ENCODE measurements at regions not wholly inside any gene's neighbourhood (a gene's known extent, or its start where the extent isn't known, plus 50 kb on each side); places are given as distances from the start of the nearest gene placed in this dataset.

- no peak overlapping the region for H3K27ac ChIP-seq (ENCODE audit: low read length)
- no peaks in the 10 kb centered on the region for H3K4me1 ChIP-seq (ENCODE audit: control insufficient read depth, low read depth, low read length)
- no peaks in the 10 kb centered on the region for H3K9me3 ChIP-seq (ENCODE audit: control insufficient read depth, low read depth, low read length)
- H3K36me3 ChIP-seq (ENCODE audit: control insufficient read depth, low read depth, low read length), result no peaks in the 10 kb centered on the region
- H3K4me3 ChIP-seq (ENCODE audit: low read length), result no peak overlapping the region
- no peak overlapping the region for H3K9ac ChIP-seq (ENCODE audit: low read length)
- H3K27me3 ChIP-seq (ENCODE audit: control insufficient read depth, insufficient read depth, low read length), result no peaks in the 10 kb centered on the region
Measured at GRCh38 chr1:4516596-4516995, 137.8 kb upstream of the AJAP1 start.

- Histone ChIP-seq H3K27ac (ENCODE audit: low read length) (no peak overlapping the region), H3K9me3 (ENCODE audit: control insufficient read depth, low read depth, low read length) (no peaks in the 10 kb centered on the region), H3K27me3 (ENCODE audit: control insufficient read depth, insufficient read depth, low read length) (no peaks in the 10 kb centered on the region), H3K9ac (ENCODE audit: low read length) (no peak overlapping the region), H3K4me1 (ENCODE audit: control insufficient read depth, low read depth, low read length) (no peaks in the 10 kb centered on the region), H3K4me3 (ENCODE audit: low read length) (no peak overlapping the region), H3K36me3 (ENCODE audit: control insufficient read depth, low read depth, low read length) (no peaks in the 10 kb centered on the region)
Measured at GRCh38 chr1:4517186-4517954, 137.0 kb upstream of the AJAP1 start.

- Histone ChIP-seq H3K27ac (ENCODE audit: low read length) (no peak overlapping the region), H3K36me3 (ENCODE audit: control insufficient read depth, low read depth, low read length) (no peaks in the 10 kb centered on the region), H3K9ac (ENCODE audit: low read length) (no peak overlapping the region), H3K27me3 (ENCODE audit: control insufficient read depth, insufficient read depth, low read length) (no peaks in the 10 kb centered on the region), H3K4me3 (ENCODE audit: low read length) (no peak overlapping the region), H3K4me1 (ENCODE audit: control insufficient read depth, low read depth, low read length) (no peaks in the 10 kb centered on the region), H3K9me3 (ENCODE audit: control insufficient read depth, low read depth, low read length) (no peaks in the 10 kb centered on the region)
Measured at GRCh38 chr1:4518621-4519020, 135.8 kb upstream of the AJAP1 start.

GRCh38 chr1:4519954-4520353 is 134.5 kb upstream of the AJAP1 start:
- Histone ChIP-seq H3K4me1 (ENCODE audit: control insufficient read depth, low read depth, low read length) (no peaks in the 10 kb centered on the region), H3K36me3 (ENCODE audit: control insufficient read depth, low read depth, low read length) (no peaks in the 10 kb centered on the region), H3K9ac (ENCODE audit: low read length) (no peak overlapping the region), H3K4me3 (ENCODE audit: low read length) (no peak overlapping the region), H3K27me3 (ENCODE audit: control insufficient read depth, insufficient read depth, low read length) (no peaks in the 10 kb centered on the region), H3K9me3 (ENCODE audit: control insufficient read depth, low read depth, low read length) (no peaks in the 10 kb centered on the region), H3K27ac (ENCODE audit: low read length) (no peak overlapping the region)

- Histone ChIP-seq H3K9me3 (ENCODE audit: control insufficient read depth, low read depth, low read length) (no peaks in the 10 kb centered on the region), H3K27me3 (ENCODE audit: control insufficient read depth, insufficient read depth, low read length) (no peaks in the 10 kb centered on the region), H3K27ac (ENCODE audit: low read length) (no peak overlapping the region)
Measured at GRCh38 chr1:4523551-4523950, 130.9 kb upstream of the AJAP1 start.

GRCh38 chr1:4526747-4527146 is 127.7 kb upstream of the AJAP1 start:
- peaks cover 10% of the 10 kb centered on the region for H3K4me1 ChIP-seq (ENCODE audit: control insufficient read depth, low read depth, low read length)
- no peaks in the 10 kb centered on the region for H3K27me3 ChIP-seq (ENCODE audit: control insufficient read depth, insufficient read depth, low read length)
- H3K9me3 ChIP-seq (ENCODE audit: control insufficient read depth, low read depth, low read length), result no peaks in the 10 kb centered on the region
- H3K4me3 ChIP-seq (ENCODE audit: low read length), result no peak overlapping the region
- no peaks in the 10 kb centered on the region for H3K36me3 ChIP-seq (ENCODE audit: control insufficient read depth, low read depth, low read length)
- H3K9ac ChIP-seq (ENCODE audit: low read length), result no peak overlapping the region
- no peak overlapping the region for H3K27ac ChIP-seq (ENCODE audit: low read length)

More at GRCh38 chr1:4523551-4523950, 130.9 kb upstream of the AJAP1 start:
- Histone ChIP-seq H3K36me3 (ENCODE audit: control insufficient read depth, low read depth, low read length) (no peaks in the 10 kb centered on the region), H3K9ac (ENCODE audit: low read length) (no peak overlapping the region), H3K4me3 (ENCODE audit: low read length) (no peak overlapping the region), H3K4me1 (ENCODE audit: control insufficient read depth, low read depth, low read length) (no peaks in the 10 kb centered on the region)

GRCh38 chr1:4527819-4528218 is 126.6 kb upstream of the AJAP1 start:
- H3K9me3 ChIP-seq (ENCODE audit: control insufficient read depth, low read depth, low read length), result no peaks in the 10 kb centered on the region
- H3K4me3 ChIP-seq (ENCODE audit: low read length), result no peak overlapping the region
- no peaks in the 10 kb centered on the region for H3K36me3 ChIP-seq (ENCODE audit: control insufficient read depth, low read depth, low read length)
- H3K27ac ChIP-seq (ENCODE audit: low read length), result no peak overlapping the region
- no peak overlapping the region for H3K9ac ChIP-seq (ENCODE audit: low read length)
- peaks cover 10% of the 10 kb centered on the region for H3K4me1 ChIP-seq (ENCODE audit: control insufficient read depth, low read depth, low read length)
- H3K27me3 ChIP-seq (ENCODE audit: control insufficient read depth, insufficient read depth, low read length), result no peaks in the 10 kb centered on the region

- no peak overlapping the region for H3K27ac ChIP-seq (ENCODE audit: low read length)
- H3K9ac ChIP-seq (ENCODE audit: low read length), result no peak overlapping the region
- no peaks in the 10 kb centered on the region for H3K9me3 ChIP-seq (ENCODE audit: control insufficient read depth, low read depth, low read length)
- peaks cover 10% of the 10 kb centered on the region for H3K4me1 ChIP-seq (ENCODE audit: control insufficient read depth, low read depth, low read length)
- H3K27me3 ChIP-seq (ENCODE audit: control insufficient read depth, insufficient read depth, low read length), result no peaks in the 10 kb centered on the region
- H3K4me3 ChIP-seq (ENCODE audit: low read length), result no peak overlapping the region
- H3K36me3 ChIP-seq (ENCODE audit: control insufficient read depth, low read depth, low read length), result no peaks in the 10 kb centered on the region
Measured at GRCh38 chr1:4528590-4528989, 125.8 kb upstream of the AJAP1 start.

- peaks cover 10% of the 10 kb centered on the region for H3K4me1 ChIP-seq (ENCODE audit: control insufficient read depth, low read depth, low read length)
- no peaks in the 10 kb centered on the region for H3K36me3 ChIP-seq (ENCODE audit: control insufficient read depth, low read depth, low read length)
- no peaks in the 10 kb centered on the region for H3K9me3 ChIP-seq (ENCODE audit: control insufficient read depth, low read depth, low read length)
- H3K4me3 ChIP-seq (ENCODE audit: low read length), result no peak overlapping the region
- H3K27ac ChIP-seq (ENCODE audit: low read length), result no peak overlapping the region
- H3K9ac ChIP-seq (ENCODE audit: low read length), result no peak overlapping the region
- H3K27me3 ChIP-seq (ENCODE audit: control insufficient read depth, insufficient read depth, low read length), result no peaks in the 10 kb centered on the region
Measured at GRCh38 chr1:4529446-4530165, 124.8 kb upstream of the AJAP1 start.

GRCh38 chr1:4530166-4530785 is 124.1 kb upstream of the AJAP1 start:
- Histone ChIP-seq H3K9me3 (ENCODE audit: control insufficient read depth, low read depth, low read length) (no peaks in the 10 kb centered on the region), H3K4me3 (ENCODE audit: low read length) (no peak overlapping the region), H3K27me3 (ENCODE audit: control insufficient read depth, insufficient read depth, low read length) (no peaks in the 10 kb centered on the region), H3K9ac (ENCODE audit: low read length) (no peak overlapping the region), H3K4me1 (ENCODE audit: control insufficient read depth, low read depth, low read length) (peaks cover 10% of the 10 kb centered on the region), H3K36me3 (ENCODE audit: control insufficient read depth, low read depth, low read length) (no peaks in the 10 kb centered on the region), H3K27ac (ENCODE audit: low read length) (no peak overlapping the region)

- peaks cover 10% of the 10 kb centered on the region for H3K4me1 ChIP-seq (ENCODE audit: control insufficient read depth, low read depth, low read length)
- H3K36me3 ChIP-seq (ENCODE audit: control insufficient read depth, low read depth, low read length), result no peaks in the 10 kb centered on the region
- no peaks in the 10 kb centered on the region for H3K27me3 ChIP-seq (ENCODE audit: control insufficient read depth, insufficient read depth, low read length)
- no peaks in the 10 kb centered on the region for H3K9me3 ChIP-seq (ENCODE audit: control insufficient read depth, low read depth, low read length)
- H3K27ac ChIP-seq (ENCODE audit: low read length), result no peak overlapping the region
- H3K9ac ChIP-seq (ENCODE audit: low read length), result no peak overlapping the region
- H3K4me3 ChIP-seq (ENCODE audit: low read length), result no peak overlapping the region
Measured at GRCh38 chr1:4531842-4532241, 122.6 kb upstream of the AJAP1 start.

Data from iPS-18a (cell line).